GM18505 (cell line): ENCODE measurements at regions not wholly inside any gene's neighbourhood (a gene's known extent, or its start where the extent isn't known, plus 50 kb on each side); places are given as distances from the start of the nearest gene placed in this dataset.

Source experiments
- ATAC-seq: cut with Tn5 transposase; IDR thresholded peaks from one replicate; pipeline ENCODE4 v1.9.1; 2021; ENCODE audit not compliant: unreplicated experiment
- POLR2A ChIP-seq: IDR thresholded peaks from 4 replicates; pipeline ENCODE4 v1.6.1; 2011; ENCODE audit warnings: borderline replicate concordance; ENCODE audit not compliant: insufficient read depth, insufficient read length; ENCODE audit errors: extremely low read depth

GRCh38 chr7:15977663-15978062 is 291.2 kb upstream of the MEOX2 start:
- no peak for TF ChIP-seq POLR2A
- no peak for ATAC-seq

- no peak for TF ChIP-seq POLR2A
- no peak for ATAC-seq
Measured at GRCh38 chr7:15972862-15973275, 286.4 kb upstream of the MEOX2 start.

- ATAC-seq, result no peak
- TF ChIP-seq POLR2A, result no peak
Measured at GRCh38 chr7:15967551-15967950, 281.1 kb upstream of the MEOX2 start.

- ATAC-seq, result no peak
- TF ChIP-seq POLR2A, result no peak
Measured at GRCh38 chr7:15967121-15967520, 280.6 kb upstream of the MEOX2 start.

GRCh38 chr7:15963206-15963605 is 276.7 kb upstream of the MEOX2 start:
- no peak for TF ChIP-seq POLR2A
- no peak for ATAC-seq

- no peak for TF ChIP-seq POLR2A
- ATAC-seq, result no peak
Measured at GRCh38 chr7:15954671-15955354, 268.3 kb upstream of the MEOX2 start.

- ATAC-seq, result no peak
Measured at GRCh38 chr7:15950299-15950698, 263.8 kb upstream of the MEOX2 start.

GRCh38 chr7:15947754-15948153 is 261.3 kb upstream of the MEOX2 start:
- no peak for ATAC-seq
- no peak for TF ChIP-seq POLR2A

More at GRCh38 chr7:15950299-15950698, 263.8 kb upstream of the MEOX2 start:
- no peak for TF ChIP-seq POLR2A

GRCh38 chr7:15938115-15938514 is 251.6 kb upstream of the MEOX2 start:
- no peak for TF ChIP-seq POLR2A
- no peak for ATAC-seq

- TF ChIP-seq POLR2A, result no peak
- ATAC-seq, result no peak
Measured at GRCh38 chr7:15937571-15937970, 251.1 kb upstream of the MEOX2 start.

GRCh38 chr7:15936991-15937390 is 250.5 kb upstream of the MEOX2 start:
- no peak for TF ChIP-seq POLR2A
- no peak for ATAC-seq

GRCh38 chr7:15932318-15932717 is 245.8 kb upstream of the MEOX2 start:
- TF ChIP-seq POLR2A, result no peak

GRCh38 chr7:15929411-15929810 is 242.9 kb upstream of the MEOX2 start:
- no peak for TF ChIP-seq POLR2A
- no peak for ATAC-seq

More at GRCh38 chr7:15932318-15932717, 245.8 kb upstream of the MEOX2 start:
- no peak for ATAC-seq

- ATAC-seq, result peak; percentile 61
Measured at GRCh38 chr7:15925608-15926007, 239.1 kb upstream of the MEOX2 start.

More at GRCh38 chr7:15925608-15926007, 239.1 kb upstream of the MEOX2 start:
- TF ChIP-seq POLR2A, result no peak
